ENCODE measurements at regions not wholly inside any gene's neighbourhood (a gene's known extent, or its start where the extent isn't known, plus 50 kb on each side); places are given as distances from the start of the nearest gene placed in this dataset.

DNA sequence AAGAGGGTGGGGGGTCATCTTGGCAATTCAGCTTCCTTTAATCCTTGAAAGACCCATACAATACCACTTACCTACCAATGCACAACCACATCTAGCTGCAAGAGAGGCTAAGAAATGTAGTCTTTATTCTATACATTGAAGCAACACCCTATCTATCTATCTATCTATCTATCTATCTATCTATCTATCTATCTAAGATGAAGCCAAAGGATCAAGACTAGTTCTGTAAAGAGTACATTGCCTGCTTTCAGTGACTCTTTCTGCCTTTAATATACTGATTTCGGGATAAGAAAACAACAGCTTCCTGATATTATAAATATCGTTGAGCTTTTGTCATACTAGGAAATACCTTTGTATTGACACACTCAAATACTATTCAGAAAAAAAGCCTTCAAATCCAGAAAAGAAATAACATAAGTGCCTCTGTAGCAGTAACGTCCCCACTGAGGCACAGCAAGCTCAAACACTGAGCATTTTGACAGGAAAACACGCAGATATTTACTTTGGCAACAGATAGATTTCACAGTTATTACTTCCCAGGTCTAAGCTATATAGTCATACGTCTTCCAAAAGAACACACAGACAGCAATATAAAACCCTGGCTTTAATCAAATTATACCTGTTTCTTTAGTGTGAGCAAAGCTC, 139.4 kb upstream of the SERTAD2 start:
- TF ChIP-seq, protein P1, sequence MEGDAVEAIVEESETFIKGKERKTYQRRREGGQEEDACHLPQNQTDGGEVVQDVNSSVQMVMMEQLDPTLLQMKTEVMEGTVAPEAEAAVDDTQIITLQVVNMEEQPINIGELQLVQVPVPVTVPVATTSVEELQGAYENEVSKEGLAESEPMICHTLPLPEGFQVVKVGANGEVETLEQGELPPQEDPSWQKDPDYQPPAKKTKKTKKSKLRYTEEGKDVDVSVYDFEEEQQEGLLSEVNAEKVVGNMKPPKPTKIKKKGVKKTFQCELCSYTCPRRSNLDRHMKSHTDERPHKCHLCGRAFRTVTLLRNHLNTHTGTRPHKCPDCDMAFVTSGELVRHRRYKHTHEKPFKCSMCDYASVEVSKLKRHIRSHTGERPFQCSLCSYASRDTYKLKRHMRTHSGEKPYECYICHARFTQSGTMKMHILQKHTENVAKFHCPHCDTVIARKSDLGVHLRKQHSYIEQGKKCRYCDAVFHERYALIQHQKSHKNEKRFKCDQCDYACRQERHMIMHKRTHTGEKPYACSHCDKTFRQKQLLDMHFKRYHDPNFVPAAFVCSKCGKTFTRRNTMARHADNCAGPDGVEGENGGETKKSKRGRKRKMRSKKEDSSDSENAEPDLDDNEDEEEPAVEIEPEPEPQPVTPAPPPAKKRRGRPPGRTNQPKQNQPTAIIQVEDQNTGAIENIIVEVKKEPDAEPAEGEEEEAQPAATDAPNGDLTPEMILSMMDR (IDR thresholded peaks at IDR 0.05): no peak
- no peak for TF ChIP-seq POLR2A (IDR thresholded peaks at IDR 0.05)
